ENCODE measurements at regions not wholly inside any gene's neighbourhood (a gene's known extent, or its start where the extent isn't known, plus 50 kb on each side); places are given as distances from the start of the nearest gene placed in this dataset.

GRCh38 chr21:16514316-16514715, 784.5 kb downstream of the USP25 start:
- intact Hi-C loops (cut with DNase I), result no loop called here
- H3K27ac ChIP-seq, result no peak overlapping the region
- no peak overlapping the region for H3K4me3 ChIP-seq (replicated peaks in 1 of 3)
- H3K36me3 ChIP-seq, result no peaks in the 10 kb centered on the region
- 96 to 100% methylated on average over 2 of the region's 2 CpGs for WGBS, 2 donors
- no peaks in the 10 kb centered on the region for H3K9me3 ChIP-seq
- no peaks in the 10 kb centered on the region for H3K4me1 ChIP-seq
- DNase-seq, result no peak
- TF ChIP-seq, protein P1, sequence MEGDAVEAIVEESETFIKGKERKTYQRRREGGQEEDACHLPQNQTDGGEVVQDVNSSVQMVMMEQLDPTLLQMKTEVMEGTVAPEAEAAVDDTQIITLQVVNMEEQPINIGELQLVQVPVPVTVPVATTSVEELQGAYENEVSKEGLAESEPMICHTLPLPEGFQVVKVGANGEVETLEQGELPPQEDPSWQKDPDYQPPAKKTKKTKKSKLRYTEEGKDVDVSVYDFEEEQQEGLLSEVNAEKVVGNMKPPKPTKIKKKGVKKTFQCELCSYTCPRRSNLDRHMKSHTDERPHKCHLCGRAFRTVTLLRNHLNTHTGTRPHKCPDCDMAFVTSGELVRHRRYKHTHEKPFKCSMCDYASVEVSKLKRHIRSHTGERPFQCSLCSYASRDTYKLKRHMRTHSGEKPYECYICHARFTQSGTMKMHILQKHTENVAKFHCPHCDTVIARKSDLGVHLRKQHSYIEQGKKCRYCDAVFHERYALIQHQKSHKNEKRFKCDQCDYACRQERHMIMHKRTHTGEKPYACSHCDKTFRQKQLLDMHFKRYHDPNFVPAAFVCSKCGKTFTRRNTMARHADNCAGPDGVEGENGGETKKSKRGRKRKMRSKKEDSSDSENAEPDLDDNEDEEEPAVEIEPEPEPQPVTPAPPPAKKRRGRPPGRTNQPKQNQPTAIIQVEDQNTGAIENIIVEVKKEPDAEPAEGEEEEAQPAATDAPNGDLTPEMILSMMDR (IDR thresholded peaks at IDR 0.05), result no peak
- no peak for TF ChIP-seq POLR2A (IDR thresholded peaks at IDR 0.05)
- H3K27me3 ChIP-seq, result no peaks in the 10 kb centered on the region

GRCh38 chr21:16517383-16517782, 787.6 kb downstream of the USP25 start:
- Histone ChIP-seq H3K27me3 (no peaks in the 10 kb centered on the region), H3K27ac (no peak overlapping the region), H3K36me3 (no peaks in the 10 kb centered on the region), H3K4me3 (replicated peaks in 1 of 3) (no peak overlapping the region), H3K9me3 (no peaks in the 10 kb centered on the region), H3K4me1 (no peaks in the 10 kb centered on the region)
- no peak for TF ChIP-seq POLR2A (IDR thresholded peaks at IDR 0.05)
- TF ChIP-seq, protein P1 (IDR thresholded peaks at IDR 0.05), result no peak
- 92 to 98% methylated on average over 1 of the region's 1 CpG for WGBS, 2 donors
- no peak for DNase-seq
- intact Hi-C loops (cut with DNase I), result no loop called here

GRCh38 chr21:16519036-16519435, 789.3 kb downstream of the USP25 start:
- 89 to 94% methylated on average over 2 of the region's 2 CpGs for WGBS, 2 donors
- TF ChIP-seq, protein P1 (IDR thresholded peaks at IDR 0.05), result no peak
- TF ChIP-seq POLR2A (IDR thresholded peaks at IDR 0.05), result no peak
- Histone ChIP-seq H3K36me3 (no peaks in the 10 kb centered on the region), H3K4me3 (replicated peaks in 1 of 3) (no peak overlapping the region), H3K27ac (no peak overlapping the region), H3K27me3 (no peaks in the 10 kb centered on the region), H3K4me1 (no peaks in the 10 kb centered on the region), H3K9me3 (no peaks in the 10 kb centered on the region)
- intact Hi-C loops (cut with DNase I), result no loop called here
- no peak for DNase-seq

DNA sequence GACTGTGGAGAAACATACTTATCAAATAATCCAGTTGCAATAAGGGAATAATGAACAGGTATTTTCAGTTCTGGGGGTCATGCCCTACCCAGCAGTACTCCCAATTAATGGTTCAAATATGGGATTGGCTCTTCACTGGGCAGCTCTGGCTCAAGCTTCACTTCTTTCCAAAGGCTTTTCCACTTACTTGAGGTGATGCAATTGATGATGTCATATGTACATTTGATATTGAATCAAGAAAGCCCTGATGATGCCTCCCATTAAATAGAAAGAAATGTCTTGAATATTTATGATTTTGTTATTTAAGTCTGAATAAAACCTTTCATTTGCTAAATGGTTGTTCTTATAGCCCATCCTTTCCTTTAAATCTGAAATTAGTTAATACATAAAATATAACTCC, 789.9 kb downstream of the USP25 start:
- intact Hi-C loops (cut with DNase I), result no loop called here
- H3K36me3 ChIP-seq, result no peaks in the 10 kb centered on the region
- no peaks in the 10 kb centered on the region for H3K27me3 ChIP-seq
- no peak overlapping the region for H3K4me3 ChIP-seq (replicated peaks in 1 of 3)
- no peak overlapping the region for H3K27ac ChIP-seq
- no peaks in the 10 kb centered on the region for H3K9me3 ChIP-seq
- TF ChIP-seq, protein P1 (IDR thresholded peaks at IDR 0.05), result no peak
- no peak for TF ChIP-seq POLR2A (IDR thresholded peaks at IDR 0.05)
- DNase-seq, result no peak
- no peaks in the 10 kb centered on the region for H3K4me1 ChIP-seq

DNA sequence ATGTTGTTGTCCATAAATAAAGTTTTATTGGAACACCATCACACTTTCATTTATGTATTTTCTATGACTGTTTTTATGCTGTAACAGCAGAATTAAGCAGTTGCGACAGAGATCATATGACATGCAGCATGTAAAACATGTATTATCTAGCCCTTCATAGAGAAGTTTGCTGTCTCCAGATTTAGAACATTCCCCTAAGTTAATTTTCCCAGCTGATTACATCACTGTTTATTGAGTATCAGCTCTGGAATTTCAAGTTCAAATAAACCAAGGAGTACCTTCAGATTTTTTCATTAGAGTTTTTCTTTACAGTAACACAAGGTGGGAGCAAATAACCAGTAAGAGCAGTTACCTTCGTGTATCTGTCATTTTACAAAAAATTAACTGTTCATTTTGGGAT, 792.8 kb downstream of the USP25 start:
- no peak for DNase-seq
- no peaks in the 10 kb centered on the region for H3K27me3 ChIP-seq
- intact Hi-C loops (cut with DNase I), result no loop called here
- H3K27ac ChIP-seq, result no peak overlapping the region
- H3K9me3 ChIP-seq, result no peaks in the 10 kb centered on the region
- no peak for TF ChIP-seq POLR2A (IDR thresholded peaks at IDR 0.05)
- TF ChIP-seq, protein P1 (IDR thresholded peaks at IDR 0.05), result peak in 2 of 6 experiments; percentile 10 to 18
- no peaks in the 10 kb centered on the region for H3K36me3 ChIP-seq
- no peak overlapping the region for H3K4me3 ChIP-seq (replicated peaks in 1 of 3)
- no peaks in the 10 kb centered on the region for H3K4me1 ChIP-seq
- 76 to 81% methylated on average over 2 of the region's 2 CpGs for WGBS, 2 donors
